H1 (cell line): ENCODE measurements at regions not wholly inside any gene's neighbourhood (a gene's known extent, or its start where the extent isn't known, plus 50 kb on each side); places are given as distances from the start of the nearest gene placed in this dataset.

Source experiments
- HDAC2 ChIP-seq, 2 experiments: fragments of 300-600 bp in 1 of 2; sonication (generic) in 1 of 2; IDR thresholded peaks; 2 replicates each; pipeline ENCODE4 v1.6.1; 2011 to 2012; ENCODE audit warnings: low read depth in 2 of 2, low read length in 2 of 2, mild to moderate bottlenecking in 2 of 2, moderate library complexity in 2 of 2, borderline replicate concordance in 1 of 2, inconsistent platforms in 1 of 2

DNA sequence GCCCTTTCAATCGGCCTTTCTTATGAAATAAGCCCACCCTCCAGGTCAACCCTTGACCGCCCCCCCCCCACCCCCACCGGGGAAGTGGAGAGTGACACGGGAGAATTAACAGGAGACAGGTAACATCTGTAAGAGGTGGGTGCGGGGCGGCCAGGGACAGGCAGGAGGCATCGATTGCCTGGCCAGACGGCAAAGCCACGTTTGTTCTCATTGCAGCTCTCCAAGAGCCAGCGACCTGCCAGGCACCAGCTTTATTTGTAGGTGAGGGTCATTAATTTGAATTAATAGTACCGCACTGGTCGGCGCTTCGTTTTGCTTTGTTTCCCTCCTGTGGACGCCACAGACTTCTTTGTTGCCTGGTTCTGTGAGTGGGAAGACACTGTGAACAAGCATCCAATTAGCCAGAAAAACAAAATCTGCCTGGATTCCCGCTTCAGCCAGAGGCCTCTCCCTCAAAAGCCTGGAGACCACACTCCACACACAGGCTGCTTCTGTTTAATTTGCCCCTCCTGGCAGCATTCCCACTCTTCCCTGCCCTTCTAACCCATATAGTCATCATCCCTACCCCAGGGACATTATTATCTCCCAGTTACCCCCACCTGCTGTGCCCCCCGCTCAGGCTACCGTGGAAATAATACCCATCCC is 104.5 kb upstream of the OPCML start (continued):
- no peak for TF ChIP-seq HDAC2 (IDR thresholded peaks at IDR 0.05; ENCODE audit: borderline replicate concordance in 1 of 2, low read depth in 2 of 2, low read length in 2 of 2)
